ENCODE measurements at regions not wholly inside any gene's neighbourhood (a gene's known extent, or its start where the extent isn't known, plus 50 kb on each side); places are given as distances from the start of the nearest gene placed in this dataset.

- no peak for DNase-seq (ENCODE audit: low read depth)
Observed at GRCh38 chr6:113540466-113540865, 316.7 kb upstream of the MARCKS start.

DNA sequence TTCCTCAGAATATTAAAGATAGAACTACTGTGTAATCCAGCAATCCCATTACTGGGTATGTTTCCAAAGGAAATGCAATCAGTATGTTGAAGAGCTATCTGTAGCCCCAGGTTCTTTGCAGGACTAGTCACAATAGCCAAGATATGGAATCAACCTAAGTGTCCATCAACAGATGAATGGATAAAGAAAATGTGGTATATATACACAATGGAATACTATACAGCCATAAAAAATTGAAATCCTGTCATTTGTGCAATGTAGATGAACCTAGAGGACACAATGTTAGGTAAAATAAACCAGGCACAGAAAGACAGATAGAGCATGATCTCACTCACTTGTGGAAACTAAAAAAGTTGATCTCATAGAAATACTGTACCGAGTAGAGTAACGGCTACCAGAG lies 306.0 kb upstream of the MARCKS start:
- no peak for DNase-seq (ENCODE audit: low read depth)

DNA sequence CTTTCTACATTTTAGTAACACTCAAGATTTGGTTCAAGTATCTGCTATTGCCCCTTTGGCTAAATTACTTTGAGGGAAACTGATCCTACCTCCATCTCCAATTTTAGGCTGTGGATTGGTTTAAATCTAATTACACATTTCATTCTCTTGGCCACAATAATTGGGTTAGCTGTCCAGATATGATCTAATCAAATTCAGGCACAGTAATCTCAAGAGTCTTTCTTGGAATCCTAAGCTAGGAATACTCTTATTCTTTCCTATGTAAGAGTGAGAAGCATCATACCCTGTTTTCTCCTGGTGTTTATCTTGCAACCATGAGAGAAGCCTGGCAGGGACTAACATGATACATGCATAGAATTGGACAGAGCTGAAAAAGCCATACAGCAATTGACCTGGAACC lies 300.4 kb upstream of the MARCKS start:
- no peak for DNase-seq (ENCODE audit: low read depth)

DNA sequence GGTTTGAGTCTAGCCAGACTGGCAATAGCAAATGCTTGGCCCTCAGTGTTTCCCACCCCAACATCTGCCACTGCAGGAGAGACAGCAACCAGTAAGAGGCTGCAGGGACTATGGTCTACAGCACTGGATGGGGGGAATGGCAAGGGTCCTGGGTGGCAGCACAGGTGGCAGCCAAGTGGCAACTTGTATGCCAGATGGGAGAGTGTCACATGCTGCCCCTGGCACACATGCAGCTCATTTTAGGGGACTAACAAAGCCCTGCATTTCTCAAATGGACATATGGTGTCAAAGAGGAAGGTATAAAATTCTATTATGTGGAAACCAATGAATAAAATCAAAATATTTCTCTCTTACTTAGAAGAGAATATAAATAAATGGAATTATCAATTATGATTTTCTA lies 298.7 kb upstream of the MARCKS start:
- DNase-seq (ENCODE audit: low read depth) = no peak

- DNase-seq (ENCODE audit: low read depth) = peak; percentile 13
Observed at GRCh38 chr6:113558966-113559365, 298.2 kb upstream of the MARCKS start.

GRCh38 chr6:113560376-113560775 lies 296.8 kb upstream of the MARCKS start:
- no peak for DNase-seq (ENCODE audit: low read depth)

DNA sequence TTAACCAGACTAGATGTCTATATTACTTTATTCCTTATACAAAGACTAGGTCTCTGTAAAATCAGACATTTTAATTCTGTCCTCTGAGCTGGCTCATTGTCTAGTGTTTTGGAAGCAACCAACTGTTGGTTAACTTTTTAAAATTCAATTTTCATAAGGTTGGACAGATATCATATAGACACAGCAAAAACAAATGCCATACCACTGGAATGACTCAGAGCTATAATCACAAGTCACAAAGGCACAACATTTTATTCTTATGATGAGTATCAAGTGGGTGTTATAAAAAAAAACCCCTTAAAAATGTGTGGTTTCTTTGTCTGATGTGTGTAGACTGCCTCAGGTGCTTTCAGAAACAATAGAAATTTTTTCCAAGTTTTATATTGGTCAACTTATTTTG lies 296.2 kb upstream of the MARCKS start:
- peak; percentile 76 for DNase-seq (ENCODE audit: low read depth)

GRCh38 chr6:113562248-113562647 lies 294.9 kb upstream of the MARCKS start:
- DNase-seq (ENCODE audit: low read depth) = no peak

- no peak for DNase-seq (ENCODE audit: low read depth)
Observed at GRCh38 chr6:113564371-113565171, 292.6 kb upstream of the MARCKS start.

GRCh38 chr6:113565306-113565705 lies 291.8 kb upstream of the MARCKS start:
- no peak for DNase-seq (ENCODE audit: low read depth)

DNA sequence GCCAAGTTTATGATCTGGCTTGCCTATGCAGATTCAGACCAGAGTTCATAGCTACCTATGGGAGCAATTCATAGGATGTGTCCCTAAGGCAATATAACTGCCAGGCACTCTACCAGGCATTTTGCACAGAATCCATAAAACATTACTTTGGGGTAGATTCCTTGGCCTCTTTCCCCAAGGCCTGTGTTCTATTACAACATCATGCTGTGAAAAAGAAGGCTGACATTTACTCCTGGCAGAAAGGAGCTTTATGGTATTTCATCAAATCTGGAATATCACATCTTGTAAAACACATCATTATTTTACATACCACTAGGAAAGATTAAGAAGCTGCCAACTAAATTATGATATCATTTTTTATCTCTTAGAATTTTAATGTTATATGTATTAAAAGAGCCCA lies 287.0 kb upstream of the MARCKS start:
- DNase-seq (ENCODE audit: low read depth) = no peak

DNA sequence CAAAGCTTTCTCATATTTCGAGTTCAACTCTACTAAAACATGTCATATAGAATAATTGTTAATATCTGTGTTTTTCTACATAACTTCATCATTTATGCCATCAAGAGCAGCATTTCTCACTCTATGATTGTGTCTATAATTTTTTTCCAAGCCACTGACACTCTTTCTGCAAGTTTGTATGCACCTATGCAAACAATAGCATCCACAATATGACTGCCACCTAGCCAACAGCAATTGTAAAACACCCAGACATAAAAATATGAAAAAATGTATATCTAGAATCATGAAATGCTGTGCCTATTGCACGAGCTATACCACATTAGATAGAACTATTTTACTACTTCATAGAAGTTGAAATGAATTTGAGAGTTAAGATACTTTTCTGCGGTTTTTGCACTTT lies 286.5 kb upstream of the MARCKS start:
- no peak for DNase-seq (ENCODE audit: low read depth)

- DNase-seq (ENCODE audit: low read depth) = no peak
Observed at GRCh38 chr6:113574147-113574546, 283.0 kb upstream of the MARCKS start.

GRCh38 chr6:113576310-113576709 lies 280.8 kb upstream of the MARCKS start:
- DNase-seq (ENCODE audit: low read depth) = no peak

- DNase-seq (ENCODE audit: low read depth) = no peak
Observed at GRCh38 chr6:113578691-113579090, 278.5 kb upstream of the MARCKS start.

DNA sequence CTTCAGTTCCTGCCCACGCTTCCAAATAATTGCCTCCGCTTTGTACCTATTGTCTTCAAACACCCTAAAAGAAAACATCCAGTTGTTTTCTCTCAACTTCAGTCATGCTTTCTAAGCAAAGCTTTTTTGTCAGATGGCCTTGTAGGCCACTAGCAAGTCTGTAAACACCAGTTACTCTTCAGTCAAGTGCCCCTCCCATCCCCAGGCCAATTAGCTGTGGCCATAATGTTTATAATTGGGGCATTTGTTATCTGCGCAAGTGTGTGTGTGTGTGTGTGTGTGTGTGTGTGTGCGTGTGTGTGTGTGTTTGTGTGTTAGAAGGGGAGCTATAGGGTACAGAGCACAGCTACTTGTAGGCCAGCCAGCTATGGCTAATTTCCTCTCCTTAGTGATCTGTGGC lies 272.4 kb upstream of the MARCKS start:
- DNase-seq (ENCODE audit: low read depth) = no peak

DNA sequence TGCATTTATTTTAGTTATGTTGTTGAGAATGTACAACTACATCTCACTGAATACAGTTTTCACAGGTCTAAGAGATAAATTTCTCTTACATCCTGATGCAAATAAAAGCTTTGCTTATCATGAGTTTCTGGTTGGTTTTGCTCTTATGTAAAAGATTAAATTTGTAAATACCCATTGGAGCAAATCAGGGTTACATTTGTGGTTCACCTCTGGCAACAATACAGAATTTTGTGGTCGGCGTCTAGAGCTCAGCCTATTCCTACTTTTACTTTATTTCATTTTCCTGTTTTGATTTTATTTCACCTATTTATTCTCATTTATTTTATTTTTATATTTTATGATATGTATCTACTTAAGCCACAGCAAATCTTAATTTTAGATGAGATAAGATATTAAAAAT lies 271.9 kb upstream of the MARCKS start:
- DNase-seq (ENCODE audit: low read depth) = no peak

DNA sequence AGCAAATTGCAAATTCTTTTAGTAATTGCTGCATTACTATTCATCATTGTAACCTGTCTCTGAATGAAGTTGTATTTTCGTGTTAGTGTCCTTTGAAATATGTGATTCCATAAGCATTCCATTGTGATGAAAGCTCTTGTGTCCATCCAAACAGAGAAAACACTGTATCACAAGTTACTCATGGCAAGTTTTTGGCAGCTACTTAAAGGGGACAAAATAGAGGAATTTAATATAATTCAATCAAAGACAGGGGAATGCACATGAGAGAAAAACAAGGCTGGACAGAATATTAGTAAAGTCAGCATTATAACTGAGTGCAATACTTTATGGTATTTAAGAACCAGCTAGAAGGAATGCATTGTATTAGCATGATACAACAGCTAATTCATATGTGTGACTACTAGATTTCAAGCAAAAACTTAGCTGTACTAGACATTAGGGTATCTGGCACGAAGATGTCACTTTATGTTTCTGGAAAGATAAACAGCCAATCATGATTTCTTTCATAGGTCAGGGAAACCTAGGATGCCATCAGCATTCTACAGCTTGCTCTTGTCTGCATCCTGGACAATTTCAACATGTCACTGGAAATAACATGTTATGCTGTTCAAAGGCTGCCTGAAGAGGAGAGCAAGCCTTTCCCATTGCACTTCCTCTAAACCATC lies 270.6 kb upstream of the MARCKS start:
- DNase-seq (ENCODE audit: low read depth) = peak; percentile 21

GRCh38 chr6:113587078-113587699 lies 270.0 kb upstream of the MARCKS start:
- DNase-seq (ENCODE audit: low read depth) = no peak

GRCh38 chr6:113588646-113589045 lies 268.5 kb upstream of the MARCKS start:
- DNase-seq (ENCODE audit: low read depth) = no peak

DNA sequence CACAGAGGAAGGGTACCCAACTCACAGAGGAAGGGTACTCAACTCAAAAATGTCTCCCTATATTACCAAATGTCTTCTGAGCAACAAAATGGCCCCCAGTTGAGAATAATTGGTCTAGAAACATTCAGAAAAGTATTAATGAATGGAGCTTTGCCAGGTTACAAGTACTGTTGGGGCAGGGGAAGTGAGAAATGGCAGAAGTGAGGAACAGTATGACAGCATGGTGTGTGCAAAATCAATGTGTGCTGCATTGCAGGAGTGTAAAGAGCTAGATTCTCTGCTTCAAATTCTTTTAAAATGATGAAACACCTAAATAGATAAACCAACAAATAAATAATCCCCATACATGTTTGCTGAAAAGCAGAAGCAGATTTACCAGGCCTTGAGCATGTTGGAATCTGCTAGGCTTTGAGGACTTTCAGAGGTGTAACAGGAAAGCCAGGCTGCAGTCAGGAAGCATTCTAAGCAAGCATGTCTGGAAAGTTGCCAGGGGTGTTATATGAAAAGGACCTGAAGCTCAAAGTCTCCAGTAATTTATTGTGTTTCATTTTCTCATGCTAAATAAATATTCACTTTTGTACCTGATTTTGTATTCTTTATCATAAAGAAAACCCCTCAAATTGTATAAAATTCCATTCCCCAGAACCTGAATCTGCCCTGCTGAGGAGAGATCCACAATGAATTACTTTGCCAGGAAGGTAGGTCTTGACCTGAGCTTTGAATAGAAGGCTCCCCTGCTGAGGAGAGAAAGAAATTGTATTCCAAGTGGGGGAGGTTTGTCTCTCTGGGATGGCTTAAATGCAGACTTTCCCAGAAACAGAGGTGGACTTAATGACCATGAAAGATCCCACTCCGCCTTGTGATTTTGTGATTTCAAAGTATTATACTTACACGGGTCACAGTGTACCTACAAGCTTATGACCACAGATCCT lies 265.0 kb upstream of the MARCKS start:
- peak; percentile 13 for DNase-seq (ENCODE audit: low read depth)

DNA sequence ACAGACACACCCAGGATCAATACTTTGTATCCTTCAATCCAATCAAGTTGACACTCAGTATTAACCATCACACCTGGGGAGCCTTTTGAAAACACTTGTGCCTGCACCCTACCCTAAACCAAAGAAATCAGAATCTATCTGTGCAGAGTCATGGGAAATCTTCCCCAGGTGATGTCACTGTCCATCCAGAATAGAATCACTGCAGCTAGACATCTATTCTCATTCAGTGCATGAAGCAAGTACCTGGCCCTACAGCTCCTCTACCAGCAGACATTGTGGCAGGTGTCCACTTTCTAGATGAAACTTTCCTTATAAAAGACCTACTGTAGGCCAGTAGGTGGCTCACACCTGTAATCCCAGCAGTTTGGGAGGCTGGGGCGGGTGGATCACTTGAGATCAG lies 262.4 kb upstream of the MARCKS start:
- no peak for DNase-seq (ENCODE audit: low read depth)
